ENCODE measurements at regions not wholly inside any gene's neighbourhood (a gene's known extent, or its start where the extent isn't known, plus 50 kb on each side); places are given as distances from the start of the nearest gene placed in this dataset.

DNA sequence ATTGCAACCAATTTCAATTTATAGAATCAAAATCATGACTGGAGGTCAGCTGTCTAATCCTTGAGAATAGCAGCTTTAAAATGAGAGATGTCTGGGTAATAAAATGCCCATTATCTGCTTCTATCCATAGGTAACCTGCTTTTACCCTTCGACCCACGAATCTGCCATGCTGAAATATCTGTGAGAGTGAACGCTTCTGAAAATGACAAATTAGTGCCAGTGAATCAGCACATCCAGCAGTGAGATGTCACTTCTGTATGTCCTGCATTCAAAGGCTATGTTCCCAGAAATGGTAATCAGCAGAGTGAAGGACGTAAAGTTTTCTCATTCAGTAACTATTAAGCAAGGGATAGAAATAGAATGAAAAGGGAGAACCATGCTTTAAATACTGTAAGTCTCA lies 532.4 kb upstream of the ITGA1 start:
- no peak for DNase-seq

DNA sequence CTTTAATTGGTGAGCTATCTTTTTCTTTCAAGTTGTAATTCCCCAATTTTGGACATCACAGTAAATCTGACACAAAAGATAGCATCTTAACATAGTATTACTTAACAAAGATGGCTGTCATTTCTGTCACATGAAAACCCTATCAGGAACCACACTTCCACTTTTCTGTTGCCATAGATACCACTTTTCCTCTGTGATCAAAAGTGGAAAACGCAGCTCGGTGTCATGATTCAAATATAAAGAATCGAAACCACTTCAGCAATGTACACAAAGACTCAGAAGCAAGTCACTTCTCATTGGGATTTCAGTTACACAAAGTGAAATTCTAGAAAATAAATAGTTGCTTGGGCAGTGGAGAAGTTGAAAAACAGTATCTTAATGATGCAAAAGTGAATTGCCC lies 524.9 kb upstream of the ITGA1 start:
- no peak for DNase-seq

DNA sequence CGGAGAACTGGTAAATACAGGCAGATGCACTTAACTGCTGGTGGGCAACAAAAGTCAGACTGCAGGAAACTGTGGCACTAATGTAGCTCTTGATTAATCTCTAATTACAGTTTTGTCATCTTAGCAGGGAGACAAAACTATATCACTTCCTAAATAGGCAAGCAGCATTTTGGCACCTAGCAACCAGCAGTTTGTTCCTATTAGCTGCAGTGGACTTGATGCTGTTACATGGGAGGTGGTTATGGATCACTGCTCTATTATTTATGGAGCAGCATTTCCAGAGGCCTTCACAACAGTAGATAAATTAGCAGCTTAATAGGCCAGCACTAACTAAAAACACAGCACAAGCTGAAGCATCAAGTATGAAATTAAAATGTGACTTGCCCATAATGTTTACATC lies 518.3 kb upstream of the ITGA1 start:
- peak; percentile 19 for DNase-seq

DNA sequence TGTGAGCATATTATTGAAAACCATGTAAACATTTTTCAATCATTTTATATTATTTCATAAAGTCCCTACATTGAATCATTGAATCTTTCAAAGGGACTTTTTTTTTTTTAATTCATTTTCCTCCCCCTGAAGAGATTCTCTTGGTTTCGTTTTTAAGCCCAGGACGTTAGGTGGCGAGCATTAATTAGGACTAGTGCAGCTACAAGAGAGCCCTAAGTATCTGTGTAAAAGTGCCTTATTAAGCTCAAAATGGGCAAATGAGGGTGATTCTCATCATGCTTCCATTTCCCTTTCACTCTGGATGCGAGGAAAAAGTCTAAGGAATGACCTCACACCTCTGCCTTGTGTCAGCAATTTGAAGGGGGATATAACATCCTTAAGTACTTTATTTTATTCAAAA lies 517.9 kb upstream of the ITGA1 start:
- DNase-seq = no peak

DNA sequence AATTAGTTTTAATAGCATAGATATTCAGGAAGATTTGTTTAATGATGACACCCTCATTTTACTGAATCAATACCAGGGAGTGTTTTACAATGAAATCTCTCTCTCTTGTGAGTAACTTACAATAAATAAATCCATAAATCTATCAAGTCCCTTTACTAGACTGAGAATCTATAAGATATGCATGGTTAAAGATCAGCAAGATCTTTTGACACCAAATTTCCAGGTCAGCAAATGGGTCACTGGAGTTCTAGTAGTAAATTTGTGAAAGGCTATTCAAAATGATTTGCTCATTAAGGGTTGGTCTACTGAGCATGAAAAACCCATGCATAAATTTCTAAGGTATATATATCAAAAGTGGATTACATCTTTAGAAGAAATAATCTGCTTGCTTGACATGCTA lies 512.1 kb upstream of the ITGA1 start:
- DNase-seq = no peak

DNA sequence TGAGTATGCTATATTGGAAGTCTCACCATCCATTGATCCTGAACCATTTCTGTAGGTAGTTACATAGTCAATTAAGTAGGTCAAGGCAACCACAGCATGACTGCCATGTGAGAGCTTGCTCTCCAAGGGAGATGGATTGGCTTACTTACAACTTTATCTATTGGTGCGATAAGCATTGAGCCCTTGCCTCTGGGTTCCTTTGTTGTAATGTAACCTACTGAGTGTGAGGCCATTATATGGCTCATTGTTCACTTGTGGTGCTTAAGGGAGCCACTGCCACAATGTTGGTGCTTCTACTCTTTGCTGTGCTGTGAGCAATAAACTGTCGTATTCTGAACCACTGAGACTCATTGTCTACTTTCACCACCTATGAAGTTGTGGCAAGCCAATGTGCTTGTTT lies 510.6 kb upstream of the ITGA1 start:
- DNase-seq = no peak

DNA sequence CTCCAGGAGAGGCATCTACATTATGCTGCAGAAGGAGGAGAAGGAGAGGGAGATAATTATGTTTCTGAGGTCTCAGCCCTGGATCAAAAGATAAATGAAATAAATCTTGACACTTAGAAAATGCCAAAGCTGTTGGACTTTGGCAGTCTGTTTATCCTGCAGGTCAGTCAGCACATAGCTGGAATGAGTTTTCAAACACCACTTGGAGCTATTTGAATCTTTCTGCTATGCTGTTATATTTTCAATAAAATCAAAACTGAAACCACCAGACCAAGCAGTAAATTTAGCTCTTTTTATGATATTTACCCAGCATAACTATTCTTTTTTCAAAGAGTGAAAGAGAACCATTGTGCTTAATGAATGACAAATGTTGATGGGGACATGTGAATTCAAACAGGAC lies 505.1 kb upstream of the ITGA1 start:
- DNase-seq = peak; percentile 3

DNA sequence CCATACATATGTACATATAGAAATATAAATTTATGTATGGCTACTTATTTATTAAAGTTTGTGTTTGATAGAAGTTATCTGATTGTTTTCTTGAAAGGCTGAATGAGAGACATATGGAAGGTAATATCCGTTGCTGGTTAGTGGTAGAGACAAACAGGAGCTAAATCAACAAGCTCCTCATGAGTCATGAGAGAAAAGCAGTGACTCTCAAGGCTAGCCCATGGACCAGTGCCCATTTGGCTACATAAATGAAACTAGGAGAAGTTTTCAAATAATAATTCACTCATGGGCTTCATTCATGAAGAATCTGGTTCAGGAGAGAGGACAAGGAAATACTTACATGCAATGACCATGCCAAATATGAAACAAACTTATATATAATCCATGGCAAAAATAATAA lies 504.5 kb upstream of the ITGA1 start:
- DNase-seq = peak; percentile 6

DNA sequence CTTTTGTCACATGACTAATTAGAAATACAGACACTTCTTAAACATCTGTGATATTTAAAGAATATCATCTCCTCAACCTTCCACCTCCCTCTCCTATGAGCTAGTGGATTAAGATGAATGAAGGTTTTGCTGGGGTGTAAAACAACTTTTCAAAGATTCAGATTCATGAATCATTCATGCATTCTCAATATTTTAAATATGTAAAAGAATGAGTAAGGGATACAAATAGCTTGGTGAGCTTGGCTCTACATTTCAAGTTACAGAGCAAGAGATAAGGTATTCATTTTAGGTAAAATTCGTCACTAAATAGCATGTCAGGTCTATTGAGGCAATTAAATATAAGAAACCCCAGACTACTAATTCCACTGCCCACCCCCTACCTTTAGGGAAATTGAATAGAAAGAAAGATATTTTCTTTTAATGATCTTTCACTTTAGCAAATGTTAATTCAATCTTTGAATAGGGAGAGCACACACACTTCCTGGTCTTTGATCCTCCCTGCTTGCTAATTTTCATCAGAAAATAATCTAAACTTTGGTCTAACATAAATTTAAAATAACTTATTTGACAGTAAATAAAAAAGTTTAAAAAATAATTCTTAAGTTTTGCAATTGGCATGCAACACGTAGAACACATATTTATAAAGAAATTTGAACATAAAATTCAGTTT lies 486.9 kb upstream of the ITGA1 start:
- no peak for DNase-seq

DNA sequence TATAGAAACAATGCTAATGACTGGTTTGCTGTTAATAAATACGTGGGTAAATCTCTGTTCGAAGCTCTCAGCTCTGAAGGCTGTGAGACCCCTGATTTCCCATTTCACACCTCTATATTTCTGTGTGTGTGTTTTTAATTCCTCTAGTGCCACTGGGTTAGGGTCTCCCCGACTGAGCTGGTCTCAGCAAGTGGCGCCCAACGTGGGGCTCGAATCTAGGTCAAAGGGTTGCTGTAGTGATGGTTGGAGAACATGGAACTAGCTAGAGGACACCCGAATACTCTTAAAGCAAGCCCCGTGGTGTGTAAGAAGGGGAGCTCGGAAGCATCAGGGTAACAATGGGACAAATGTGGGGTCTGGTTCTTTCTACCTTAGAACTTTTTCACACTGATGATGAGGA lies 482.9 kb upstream of the ITGA1 start:
- DNase-seq = peak; percentile 0

DNA sequence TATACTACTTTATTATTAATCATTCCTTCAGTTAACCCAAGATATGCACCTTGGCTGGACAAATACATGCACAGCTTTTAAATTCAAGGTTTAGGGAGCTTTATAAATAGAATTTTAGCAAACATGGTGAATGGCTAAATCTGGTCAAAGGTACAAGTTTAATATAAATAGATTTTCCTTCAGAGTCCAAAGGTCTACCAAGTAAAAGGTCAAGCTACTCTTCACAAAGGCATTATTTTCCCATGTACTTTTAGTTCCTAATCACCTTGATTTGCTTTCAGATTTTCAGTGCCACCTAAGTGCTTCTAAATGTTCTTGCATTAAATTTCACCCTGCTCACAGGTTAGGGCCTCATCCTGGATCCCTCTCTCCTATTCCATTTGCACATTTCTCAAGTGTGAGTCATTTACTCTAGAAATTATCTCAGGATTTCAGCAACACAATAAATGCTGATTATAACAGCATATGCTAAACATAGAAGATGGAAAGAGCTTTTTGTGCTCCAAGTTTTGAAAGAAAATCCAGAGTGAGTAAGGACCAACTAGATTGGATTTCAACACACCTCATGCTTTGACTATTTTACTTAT lies 459.4 kb upstream of the ITGA1 start:
- DNase-seq = no peak

DNA sequence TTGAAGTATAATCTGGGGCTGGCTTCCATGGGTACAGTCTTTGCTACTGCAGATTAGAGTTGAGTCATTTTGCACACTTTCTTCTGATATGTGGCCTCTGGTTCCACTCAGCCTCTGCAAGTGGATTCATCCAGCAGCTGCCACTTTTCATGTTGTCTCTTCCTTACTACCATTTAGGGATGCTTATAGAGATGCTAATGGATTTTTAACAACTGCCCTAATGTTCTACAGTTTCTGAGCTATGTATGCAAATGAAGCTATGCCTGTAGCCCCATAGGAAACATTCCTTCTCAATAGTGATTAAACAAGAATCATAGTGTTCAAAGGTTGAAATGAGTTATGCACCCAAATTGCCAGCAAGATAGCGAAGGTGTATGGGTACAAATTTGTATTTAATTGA lies 456.0 kb upstream of the ITGA1 start:
- no peak for DNase-seq

DNA sequence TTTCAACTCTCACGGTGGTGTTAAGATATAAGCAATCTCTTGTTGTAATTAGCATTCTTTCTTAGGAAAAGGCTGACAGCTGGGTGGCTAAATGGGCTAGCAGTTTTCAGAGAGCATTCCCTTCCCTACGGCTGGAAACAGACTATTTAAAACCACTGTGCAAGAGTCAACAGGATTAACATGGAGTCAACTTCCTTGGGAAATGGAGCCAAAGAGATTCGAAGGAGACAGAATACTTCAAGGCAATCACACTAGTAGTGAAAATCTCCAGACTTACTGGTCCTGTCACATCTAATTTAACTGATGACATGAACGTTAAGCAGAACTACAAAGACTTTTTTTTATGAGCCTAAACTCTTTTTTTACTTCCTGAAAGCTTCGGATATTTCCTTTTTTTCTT lies 453.3 kb upstream of the ITGA1 start:
- DNase-seq = peak; percentile 54

DNA sequence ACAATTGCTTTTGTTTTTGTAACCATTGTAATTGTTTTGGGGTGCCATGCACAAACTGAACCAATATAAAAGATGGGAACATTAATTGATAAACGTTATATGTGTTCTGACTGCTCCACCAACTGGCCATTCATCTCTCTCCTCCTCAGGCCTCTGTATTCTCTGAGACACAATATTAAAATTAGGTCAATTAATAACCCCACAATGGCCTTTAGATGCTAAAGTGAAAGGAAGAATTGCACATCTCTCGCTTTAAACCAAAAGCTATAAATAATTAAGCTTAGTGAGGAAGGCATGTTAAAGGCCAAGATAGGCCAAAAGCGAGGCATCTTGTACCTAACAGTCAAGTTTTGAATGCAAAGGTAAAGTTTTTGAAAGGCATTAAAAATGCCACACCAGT lies 448.4 kb upstream of the ITGA1 start:
- no peak for DNase-seq

DNA sequence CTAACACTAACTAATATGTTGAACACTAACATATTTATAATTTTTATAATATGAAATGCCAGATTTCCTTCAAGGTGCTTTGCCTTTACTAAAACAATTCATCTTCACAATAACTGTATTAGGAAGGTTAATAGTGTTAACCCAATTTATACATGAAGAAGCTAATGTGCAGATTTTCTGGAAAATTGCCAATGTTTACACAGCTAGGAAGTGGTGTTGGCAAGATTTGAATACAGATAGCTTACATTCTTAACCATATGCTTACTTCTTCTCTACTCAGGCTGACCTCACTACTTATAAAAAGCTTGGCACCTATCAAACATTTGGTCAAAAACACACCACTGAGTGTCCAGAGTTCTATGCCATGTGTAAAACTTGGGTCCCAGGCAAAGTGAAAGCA lies 445.4 kb upstream of the ITGA1 start:
- DNase-seq = peak; percentile 79

DNA sequence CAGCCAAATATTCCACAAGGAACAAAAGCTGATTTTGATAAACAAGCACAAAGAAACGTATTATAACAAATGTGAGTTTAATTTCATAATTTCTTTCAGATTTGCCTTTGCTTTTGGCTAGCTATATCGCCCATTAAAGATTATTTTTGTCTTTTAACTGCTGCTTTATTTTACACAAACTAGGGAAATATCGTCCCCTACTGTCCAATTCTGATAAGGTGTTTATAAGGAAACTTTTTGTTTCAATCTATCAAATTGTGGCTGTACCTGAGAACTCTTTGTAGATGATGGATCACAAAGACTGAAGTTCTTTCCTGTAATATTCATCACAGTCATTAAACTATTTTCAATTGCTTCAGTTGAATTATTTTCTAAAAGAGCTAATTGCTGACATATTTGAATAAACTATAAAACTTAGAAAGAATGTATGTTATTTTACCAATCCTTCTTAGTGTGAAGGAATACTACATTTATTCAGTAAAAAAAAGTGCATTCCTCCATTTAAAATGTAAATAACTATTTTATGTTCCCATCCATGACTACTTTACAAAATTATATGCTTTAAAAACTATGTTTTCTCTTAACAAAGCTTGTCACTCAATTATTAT lies 431.3 kb upstream of the ITGA1 start:
- DNase-seq = peak; percentile 63

DNA sequence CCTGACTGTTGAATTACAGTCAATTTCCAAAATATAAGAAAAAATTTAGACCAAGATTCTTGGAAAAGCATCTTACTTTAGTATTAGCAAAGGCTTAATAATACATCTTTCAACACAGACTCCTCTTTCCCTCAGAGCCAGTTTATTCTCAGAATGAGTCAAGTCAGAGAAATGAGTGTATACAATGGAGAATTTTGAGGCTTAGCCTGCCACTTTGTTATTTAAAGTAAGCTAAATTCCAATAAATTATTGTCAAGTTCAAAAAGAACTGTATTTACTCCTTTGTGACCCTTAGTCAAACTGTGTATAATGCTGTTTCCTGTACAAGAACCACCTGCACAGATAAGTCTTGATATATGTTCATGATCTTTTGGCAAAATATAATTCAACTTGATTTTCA lies 428.5 kb upstream of the ITGA1 start:
- no peak for DNase-seq

DNA sequence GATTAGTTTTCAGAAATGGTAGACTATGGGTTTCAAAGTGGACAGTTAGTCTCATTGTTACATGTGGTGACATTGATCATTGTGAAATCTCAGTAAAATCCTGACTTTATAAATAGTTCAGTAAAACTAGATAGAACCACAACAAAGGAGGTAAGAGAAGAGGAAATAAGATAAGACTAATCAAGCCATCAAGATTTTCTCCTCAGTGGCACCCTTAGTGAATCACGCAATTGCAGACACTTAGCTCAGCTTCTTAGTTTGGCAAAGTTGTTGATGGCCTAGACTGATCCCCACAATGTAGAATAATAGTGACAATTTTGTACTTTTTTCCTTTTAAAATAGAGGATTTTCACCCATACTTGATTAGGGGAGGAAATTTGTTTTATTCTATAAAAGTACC lies 426.7 kb upstream of the ITGA1 start:
- DNase-seq = no peak

DNA sequence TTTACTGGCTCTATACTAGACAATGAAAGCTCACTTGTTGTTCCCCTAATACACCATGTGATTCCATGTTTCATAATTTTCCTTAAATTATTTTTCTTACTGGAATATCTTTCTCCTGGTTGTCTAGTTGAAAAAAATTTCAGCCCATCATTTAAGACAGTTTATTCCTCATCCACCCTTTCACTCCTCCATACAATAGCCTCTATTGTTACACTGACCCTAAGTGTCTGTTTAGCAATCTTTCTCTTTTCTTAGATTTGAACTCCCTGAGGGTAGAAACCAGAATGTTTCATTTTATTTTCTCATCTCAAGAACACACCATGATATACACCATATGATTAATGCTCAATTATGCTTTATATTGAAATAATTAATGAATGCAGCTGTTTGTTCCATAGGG lies 413.4 kb upstream of the ITGA1 start:
- DNase-seq = no peak

DNA sequence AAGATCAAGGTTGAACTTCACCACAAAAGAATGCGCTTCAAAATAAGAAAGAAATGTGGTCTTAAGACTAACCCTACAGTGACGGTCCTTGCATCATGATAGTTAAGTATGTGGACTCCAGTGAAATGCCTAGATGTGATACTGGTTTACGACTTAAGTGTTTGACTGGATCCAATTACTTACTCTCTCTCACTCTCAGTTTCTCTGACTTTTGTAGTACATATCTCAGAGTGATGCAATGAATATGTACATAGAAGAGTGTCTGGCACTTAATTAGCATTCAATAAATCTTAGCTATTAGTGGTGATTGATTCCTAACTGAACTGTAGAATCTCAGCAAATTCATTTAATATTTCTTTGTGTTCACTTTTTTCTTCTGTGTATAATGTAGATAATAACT lies 411.7 kb upstream of the ITGA1 start:
- no peak for DNase-seq

DNA sequence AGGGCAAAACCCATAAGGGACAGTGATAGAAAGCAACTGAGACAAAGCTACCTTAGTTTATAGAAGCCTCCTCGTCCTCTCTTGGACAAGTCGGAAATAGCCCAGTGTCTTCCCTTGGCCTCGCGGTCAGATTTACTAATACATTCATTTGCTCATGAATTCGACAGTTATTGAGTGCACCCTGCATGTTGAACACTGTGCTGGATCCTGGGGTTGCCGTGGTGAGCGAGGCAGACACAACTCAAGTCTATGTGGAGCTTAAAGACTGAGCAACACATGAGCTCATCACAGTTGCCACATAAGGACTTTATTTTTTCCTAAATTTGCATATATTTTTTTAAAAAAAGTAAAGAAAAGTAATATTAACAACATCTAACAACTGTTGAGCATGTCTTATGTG lies 411.1 kb upstream of the ITGA1 start:
- DNase-seq = peak; percentile 50

DNA sequence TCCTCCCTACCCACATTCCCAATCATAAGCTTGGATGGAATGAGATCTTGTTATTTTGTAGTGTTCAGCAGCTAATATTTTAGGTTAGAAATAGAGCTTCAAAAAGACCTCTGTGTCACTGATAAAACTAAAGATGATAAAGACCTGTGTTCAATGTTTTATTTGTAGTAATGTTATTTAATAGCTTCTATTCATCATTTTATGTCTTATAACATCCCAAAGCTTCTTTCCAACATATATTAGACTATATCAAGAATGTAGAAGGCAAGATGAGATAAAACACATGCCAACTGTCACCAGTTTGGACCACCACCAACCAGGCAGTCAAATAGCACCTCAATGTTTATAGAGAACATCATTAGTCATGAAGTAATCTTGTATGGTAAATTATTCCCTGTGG lies 409.5 kb upstream of the ITGA1 start:
- no peak for DNase-seq

DNA sequence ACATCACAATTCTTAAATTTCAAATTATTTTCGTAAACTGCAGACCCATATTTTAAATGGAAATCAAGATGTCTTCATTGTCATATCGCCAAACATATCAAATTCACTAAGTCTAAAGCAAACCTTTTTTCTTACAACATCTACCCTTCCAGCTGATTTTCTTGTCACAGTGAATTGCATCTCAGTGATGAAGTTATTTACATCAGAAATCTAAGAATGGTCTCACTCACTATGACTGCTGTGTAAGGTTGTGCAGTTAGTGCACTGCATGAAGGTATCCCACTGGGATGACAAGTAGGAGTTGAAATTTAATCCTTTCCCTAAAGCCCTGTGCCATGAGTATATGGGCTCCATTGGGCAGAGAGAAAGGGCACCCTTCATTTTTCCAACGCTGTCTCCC lies 399.4 kb upstream of the ITGA1 start:
- DNase-seq = no peak

DNA sequence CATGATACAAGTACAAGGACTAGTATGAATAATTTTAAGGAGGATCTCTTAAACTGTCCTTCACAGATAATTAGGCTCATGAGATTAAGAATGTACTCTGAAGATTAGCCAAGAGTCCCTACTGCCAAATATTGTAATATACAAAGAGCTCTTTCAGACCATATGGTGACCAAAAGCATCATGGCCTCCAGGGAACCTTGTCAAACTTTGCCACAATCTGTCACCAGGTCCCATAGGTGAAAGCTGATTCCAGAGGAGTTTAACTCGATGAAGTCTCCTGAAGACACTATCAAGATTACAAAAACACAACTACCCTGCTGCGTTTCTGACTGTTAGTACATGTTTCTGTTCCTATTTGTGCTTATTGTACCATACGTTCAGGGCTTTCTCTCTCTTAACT lies 395.4 kb upstream of the ITGA1 start:
- peak; percentile 95 for DNase-seq

DNA sequence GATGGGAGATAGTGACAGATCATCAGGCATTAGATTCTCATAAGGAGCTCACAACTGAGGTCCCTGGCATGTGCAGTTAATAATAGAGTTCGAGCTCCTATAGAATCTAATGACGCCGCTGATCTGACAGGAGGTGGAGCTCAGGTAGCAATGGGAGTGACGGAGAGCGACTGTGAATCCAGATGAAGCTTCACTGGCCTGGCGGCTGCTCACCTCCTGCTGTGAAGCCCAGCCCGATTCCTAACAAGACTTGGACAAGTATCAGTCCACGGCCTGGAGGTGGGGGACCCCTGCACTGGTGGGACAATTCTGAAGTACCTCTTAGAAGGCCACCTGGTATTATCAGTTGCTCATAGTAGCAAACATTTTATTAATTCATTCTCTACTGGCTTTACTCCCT lies 377.9 kb upstream of the ITGA1 start:
- DNase-seq = no peak
